K562 (cell line): ENCODE measurements at regions not wholly inside any gene's neighbourhood (a gene's known extent, or its start where the extent isn't known, plus 50 kb on each side); places are given as distances from the start of the nearest gene placed in this dataset.

ENCODE experiments used
- ATAC-seq: fragments of 200-7000 bp; cut with Tn5 transposase; 3 replicates; pipeline ENCODE4 v1.9.1; 2020; ENCODE audit warnings: moderate library complexity
- BruUV-seq: library from RNA; stranded (reverse); fragments of 400-500 nt; replicated peaks from 2 replicates; lab custom pipeline; 2021; lab: Mats Ljungman, UMichigan
- CTCF ChIA-PET: fragments of 300-600 bp; formaldehyde crosslinking; extraction: SDS; loops from one replicate; lab custom pipeline; 2021; ENCODE audit warnings: low intra/inter-chr PET ratio; lab: Yijun Ruan, JAX
- POLR2A ChIA-PET: fragments of 300-600, 350-650 bp; sonication (Branson Sonifier 250); formaldehyde crosslinking; extraction: SDS; loops from one replicate; lab custom pipeline; 2021; ENCODE audit warnings: antibody characterized with exemption, inconsistent platforms; lab: Yijun Ruan, JAX
- DNase-seq, 4 experiments: peaks; one replicate each; pipeline versions ENCODE4 v3.0.0 to v3.0.0-alpha.2; 2011 to 2018; ENCODE audit warnings: low spot score in 3 of 4, mixed read lengths in 3 of 4; ENCODE audit errors: extremely low read depth in 1 of 4
- FAIRE-seq: peaks from 2 replicates; lab custom pipeline; 2011; peaks lifted over from hg19 to GRCh38; lab: Jason Lieb, UNC
- H2AFZ ChIP-seq: 2 replicates; pipeline ENCODE4 v1.6.0; 2011; ENCODE audit warnings: low read depth, low read length, control low read depth, inconsistent platforms
- H3K27ac ChIP-seq: fragments of 200-600 bp; 3 replicates; pipeline ENCODE4 v1.8.0; 2011; ENCODE audit warnings: low read depth, mild to moderate bottlenecking, control low read depth, inconsistent platforms, low read length, moderate library complexity, mixed read lengths; ENCODE audit errors: extremely low read depth
- H3K27me3 ChIP-seq, 2 experiments: fragments of 300-600 bp in 1 of 2; 2 replicates in 1 of 2; 3 replicates in 1 of 2; pipeline versions ENCODE4 v1.6.0 to v1.8.0; 2011; ENCODE audit warnings: inconsistent platforms in 2 of 2, low read length in 2 of 2, mild to moderate bottlenecking in 1 of 2, mixed read lengths in 1 of 2, moderate library complexity in 1 of 2; ENCODE audit not compliant: control insufficient read depth in 2 of 2, insufficient read depth in 2 of 2
- H3K36me3 ChIP-seq: fragments of 300-600 bp; 3 replicates; pipeline ENCODE4 v1.8.0; 2011; ENCODE audit warnings: mild to moderate bottlenecking, low read length, inconsistent platforms; ENCODE audit not compliant: control insufficient read depth, insufficient read depth
- H3K4me1 ChIP-seq, 2 experiments: fragments of 200-600 bp in 1 of 2; replicated peaks in 1 of 2; 2 replicates in 1 of 2; 3 replicates in 1 of 2; pipeline versions ENCODE4 v1.5.1 to v1.8.0; 2011; ENCODE audit warnings: inconsistent platforms in 2 of 2, low read length in 2 of 2, mild to moderate bottlenecking in 1 of 2, mixed read lengths in 1 of 2, moderate library complexity in 1 of 2; ENCODE audit not compliant: control insufficient read depth in 2 of 2, insufficient read depth in 2 of 2
- H3K4me2 ChIP-seq: 2 replicates; pipeline ENCODE4 v1.6.1; 2011; ENCODE audit warnings: low read length, control low read depth, inconsistent platforms, mixed read lengths; ENCODE audit not compliant: insufficient read depth
- H3K4me3 ChIP-seq: fragments of 200-600 bp; sonication (generic), shearing (Covaris generic); 2 replicates; pipeline ENCODE4 v1.5.1; 2016; ENCODE audit warnings: control low read depth, inconsistent platforms
- H3K79me2 ChIP-seq: fragments of 200-600 bp; 3 replicates; pipeline ENCODE4 v1.8.0; 2011; ENCODE audit warnings: low read length, inconsistent platforms; ENCODE audit not compliant: control insufficient read depth, insufficient read depth
- H3K9ac ChIP-seq, 2 experiments: 2 replicates each; pipeline versions ENCODE4 v1.6.0 to v1.6.1; 2011; ENCODE audit warnings: low read depth in 2 of 2, low read length in 2 of 2, control low read depth in 1 of 2, inconsistent platforms in 1 of 2, mild to moderate bottlenecking in 1 of 2, mixed read lengths in 1 of 2; ENCODE audit not compliant: insufficient read depth in 1 of 2
- H3K9me1 ChIP-seq: one replicate; pipeline ENCODE4 v1.6.0; 2011; ENCODE audit warnings: inconsistent platforms, mild to moderate bottlenecking, low read length, moderate library complexity; ENCODE audit not compliant: control insufficient read depth, insufficient read depth
- H3K9me3 ChIP-seq: replicated peaks from 2 replicates; pipeline ENCODE4 v1.5.1; 2011; ENCODE audit warnings: low read depth, low read length, inconsistent platforms; ENCODE audit not compliant: control insufficient read depth, insufficient read depth
- H4K20me1 ChIP-seq: replicated peaks from 2 replicates; pipeline ENCODE4 v1.6.1; 2011; ENCODE audit warnings: low read length, inconsistent platforms, mixed read lengths; ENCODE audit not compliant: control insufficient read depth, insufficient read depth
- FOSL1 ChIP-seq: fragments of 200-800 bp; sonication (Bioruptor generic); conservative IDR thresholded peaks from 2 replicates; pipeline ENCODE4 v1.6.1; 2016; ENCODE audit warnings: missing genetic modification characterization, missing compliant biosample characterization
- HLTF ChIP-seq: fragments of 450-650 bp; IDR thresholded peaks from 2 replicates; pipeline ENCODE4 v1.6.1; 2016
- KLF13 ChIP-seq: fragments of 450-650 bp; IDR thresholded peaks from 2 replicates; pipeline ENCODE4 v1.6.1; 2016; ENCODE audit warnings: missing genetic modification characterization, low read depth, mild to moderate bottlenecking, missing compliant biosample characterization, moderate library complexity, borderline replicate concordance
- MYNN ChIP-seq, 2 experiments: sonication (generic); formaldehyde crosslinking in 1 of 2; IDR thresholded peaks; 2 replicates each; pipeline versions ENCODE4 v1.5.0 to v1.6.1; 2016 to 2020; ENCODE audit warnings: antibody characterized with exemption in 1 of 2, missing genetic modification reagents in 1 of 2
- RBM39 ChIP-seq: fragments of 200-400 bp; formaldehyde crosslinking; optimal IDR thresholded peaks from 2 replicates; pipeline ENCODE3; 2018; ENCODE audit warnings: low read depth, low read length
- SMAD2 ChIP-seq: fragments of 150-350 bp; IDR thresholded peaks from 2 replicates; pipeline ENCODE4 v1.6.1; 2014; ENCODE audit warnings: low read depth, mild to moderate bottlenecking, low read length
- SPI1 ChIP-seq: IDR thresholded peaks from 2 replicates; pipeline ENCODE4 v1.6.1; 2011; ENCODE audit warnings: low read depth, low read length, control low read depth, borderline replicate concordance
- TCF3 ChIP-seq: sonication (generic); formaldehyde crosslinking; IDR thresholded peaks from 2 replicates; pipeline ENCODE4 v1.4.0; 2020; ENCODE audit warnings: mild to moderate bottlenecking, missing genetic modification reagents
- ZNF140 ChIP-seq: fragments of 250-450 bp; sonication (Bioruptor Pico); IDR thresholded peaks from 2 replicates; pipeline ENCODE4 v1.8.0; 2021; ENCODE audit warnings: moderate library complexity, mild to moderate bottlenecking, inconsistent platforms
- WGBS: fragments of 100-300 bp; shearing (Covaris generic); methylation state at CpG from one replicate; pipeline ENCODE4 v1.1.6; 2016; ENCODE audit warnings: low coverage, mixed read lengths; ENCODE audit not compliant: insufficient coverage; ENCODE audit errors: missing lambda C conversion rate; 5-methylcytosine and 5-hydroxymethylcytosine counted together
- in situ Hi-C: fragments of 300-500 bp; cut with MboI; formaldehyde crosslinking; loops from 4 replicates; pipeline ENCODE4 v1.15.0; 2018; ENCODE audit warnings: inconsistent platforms, mixed read lengths
- intact Hi-C: fragments of 100-400 bp; cut with micrococcal nuclease; formaldehyde crosslinking; loops from 2 replicates; pipeline ENCODE4 v1.14.2; 2022
- TF ChIP-seq, protein P1 (sequence below): fragments of 200-800 bp; sonication (Bioruptor generic); IDR thresholded peaks from 2 replicates; pipeline ENCODE4 v1.6.1; 2017; ENCODE audit warnings: missing genetic modification characterization, missing compliant biosample characterization
- TF ChIP-seq, protein P2 (sequence below): fragments of 450-650 bp; formaldehyde crosslinking; IDR thresholded peaks from 2 replicates; pipeline ENCODE4 v1.4.0; 2020; ENCODE audit warnings: mild to moderate bottlenecking
- TF ChIP-seq, protein P3 (sequence below): fragments of 450-650 bp; formaldehyde crosslinking; IDR thresholded peaks from 2 replicates; pipeline ENCODE4 v1.4.0; 2022; ENCODE audit warnings: missing genetic modification characterization
- TF ChIP-seq, protein P4 (sequence below): fragments of 450-650 bp; IDR thresholded peaks from 2 replicates; pipeline ENCODE4 v1.6.1; 2016; ENCODE audit warnings: borderline replicate concordance
- TF ChIP-seq, protein P5 (sequence below): sonication (generic); formaldehyde crosslinking; IDR thresholded peaks from 2 replicates; pipeline ENCODE4 v1.8.0; 2023; ENCODE audit warnings: mild to moderate bottlenecking, missing genetic modification reagents

DNA sequence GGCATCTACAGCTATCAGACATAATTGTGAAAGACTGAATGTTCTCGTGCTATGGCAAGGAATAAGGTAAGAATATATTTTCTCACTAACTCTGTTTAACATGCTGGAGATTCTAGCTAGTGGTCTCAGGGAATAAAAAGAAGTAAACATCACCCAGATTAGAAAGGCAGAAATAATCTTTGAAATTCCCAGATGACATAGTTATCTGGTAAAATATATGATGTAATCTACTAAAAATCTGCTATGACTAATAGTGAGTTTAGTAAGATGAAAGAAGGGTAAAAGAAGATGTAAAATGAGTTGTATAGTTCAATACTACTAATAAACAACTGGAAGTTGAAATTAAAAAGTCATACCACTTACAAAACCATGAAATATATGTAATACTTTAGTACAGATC is 134.2 kb downstream of the DSC3 start:
- POLR2A ChIA-PET, result no interaction called here
- TF ChIP-seq ZNF140 (CRISPR knock-in tag) (no peak), FOSL1 (no peak), TCF3 (CRISPR knock-in tag) (no peak), MYNN (IDR thresholded peaks at IDR 0.05) (no peak), MYNN (CRISPR knock-in tag; IDR thresholded peaks at IDR 0.05) (no peak), SPI1 (no peak), KLF13 (tag) (no peak), RBM39 (no peak), SMAD2 (no peak), HLTF (no peak)
- TF ChIP-seq, protein P1, sequence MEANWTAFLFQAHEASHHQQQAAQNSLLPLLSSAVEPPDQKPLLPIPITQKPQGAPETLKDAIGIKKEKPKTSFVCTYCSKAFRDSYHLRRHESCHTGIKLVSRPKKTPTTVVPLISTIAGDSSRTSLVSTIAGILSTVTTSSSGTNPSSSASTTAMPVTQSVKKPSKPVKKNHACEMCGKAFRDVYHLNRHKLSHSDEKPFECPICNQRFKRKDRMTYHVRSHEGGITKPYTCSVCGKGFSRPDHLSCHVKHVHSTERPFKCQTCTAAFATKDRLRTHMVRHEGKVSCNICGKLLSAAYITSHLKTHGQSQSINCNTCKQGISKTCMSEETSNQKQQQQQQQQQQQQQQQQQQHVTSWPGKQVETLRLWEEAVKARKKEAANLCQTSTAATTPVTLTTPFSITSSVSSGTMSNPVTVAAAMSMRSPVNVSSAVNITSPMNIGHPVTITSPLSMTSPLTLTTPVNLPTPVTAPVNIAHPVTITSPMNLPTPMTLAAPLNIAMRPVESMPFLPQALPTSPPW (CRISPR knock-in tag), result no peak
- TF ChIP-seq, protein P2, sequence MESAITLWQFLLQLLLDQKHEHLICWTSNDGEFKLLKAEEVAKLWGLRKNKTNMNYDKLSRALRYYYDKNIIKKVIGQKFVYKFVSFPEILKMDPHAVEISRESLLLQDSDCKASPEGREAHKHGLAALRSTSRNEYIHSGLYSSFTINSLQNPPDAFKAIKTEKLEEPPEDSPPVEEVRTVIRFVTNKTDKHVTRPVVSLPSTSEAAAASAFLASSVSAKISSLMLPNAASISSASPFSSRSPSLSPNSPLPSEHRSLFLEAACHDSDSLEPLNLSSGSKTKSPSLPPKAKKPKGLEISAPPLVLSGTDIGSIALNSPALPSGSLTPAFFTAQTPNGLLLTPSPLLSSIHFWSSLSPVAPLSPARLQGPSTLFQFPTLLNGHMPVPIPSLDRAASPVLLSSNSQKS (CRISPR knock-in tag), result no peak
- TF ChIP-seq, protein P3, sequence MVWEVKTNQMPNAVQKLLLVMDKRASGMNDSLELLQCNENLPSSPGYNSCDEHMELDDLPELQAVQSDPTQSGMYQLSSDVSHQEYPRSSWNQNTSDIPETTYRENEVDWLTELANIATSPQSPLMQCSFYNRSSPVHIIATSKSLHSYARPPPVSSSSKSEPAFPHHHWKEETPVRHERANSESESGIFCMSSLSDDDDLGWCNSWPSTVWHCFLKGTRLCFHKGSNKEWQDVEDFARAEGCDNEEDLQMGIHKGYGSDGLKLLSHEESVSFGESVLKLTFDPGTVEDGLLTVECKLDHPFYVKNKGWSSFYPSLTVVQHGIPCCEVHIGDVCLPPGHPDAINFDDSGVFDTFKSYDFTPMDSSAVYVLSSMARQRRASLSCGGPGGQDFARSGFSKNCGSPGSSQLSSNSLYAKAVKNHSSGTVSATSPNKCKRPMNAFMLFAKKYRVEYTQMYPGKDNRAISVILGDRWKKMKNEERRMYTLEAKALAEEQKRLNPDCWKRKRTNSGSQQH (CRISPR knock-in tag), result no peak
- TF ChIP-seq, protein P4, sequence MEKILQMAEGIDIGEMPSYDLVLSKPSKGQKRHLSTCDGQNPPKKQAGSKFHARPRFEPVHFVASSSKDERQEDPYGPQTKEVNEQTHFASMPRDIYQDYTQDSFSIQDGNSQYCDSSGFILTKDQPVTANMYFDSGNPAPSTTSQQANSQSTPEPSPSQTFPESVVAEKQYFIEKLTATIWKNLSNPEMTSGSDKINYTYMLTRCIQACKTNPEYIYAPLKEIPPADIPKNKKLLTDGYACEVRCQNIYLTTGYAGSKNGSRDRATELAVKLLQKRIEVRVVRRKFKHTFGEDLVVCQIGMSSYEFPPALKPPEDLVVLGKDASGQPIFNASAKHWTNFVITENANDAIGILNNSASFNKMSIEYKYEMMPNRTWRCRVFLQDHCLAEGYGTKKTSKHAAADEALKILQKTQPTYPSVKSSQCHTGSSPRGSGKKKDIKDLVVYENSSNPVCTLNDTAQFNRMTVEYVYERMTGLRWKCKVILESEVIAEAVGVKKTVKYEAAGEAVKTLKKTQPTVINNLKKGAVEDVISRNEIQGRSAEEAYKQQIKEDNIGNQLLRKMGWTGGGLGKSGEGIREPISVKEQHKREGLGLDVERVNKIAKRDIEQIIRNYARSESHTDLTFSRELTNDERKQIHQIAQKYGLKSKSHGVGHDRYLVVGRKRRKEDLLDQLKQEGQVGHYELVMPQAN, result no peak
- TF ChIP-seq, protein P5, sequence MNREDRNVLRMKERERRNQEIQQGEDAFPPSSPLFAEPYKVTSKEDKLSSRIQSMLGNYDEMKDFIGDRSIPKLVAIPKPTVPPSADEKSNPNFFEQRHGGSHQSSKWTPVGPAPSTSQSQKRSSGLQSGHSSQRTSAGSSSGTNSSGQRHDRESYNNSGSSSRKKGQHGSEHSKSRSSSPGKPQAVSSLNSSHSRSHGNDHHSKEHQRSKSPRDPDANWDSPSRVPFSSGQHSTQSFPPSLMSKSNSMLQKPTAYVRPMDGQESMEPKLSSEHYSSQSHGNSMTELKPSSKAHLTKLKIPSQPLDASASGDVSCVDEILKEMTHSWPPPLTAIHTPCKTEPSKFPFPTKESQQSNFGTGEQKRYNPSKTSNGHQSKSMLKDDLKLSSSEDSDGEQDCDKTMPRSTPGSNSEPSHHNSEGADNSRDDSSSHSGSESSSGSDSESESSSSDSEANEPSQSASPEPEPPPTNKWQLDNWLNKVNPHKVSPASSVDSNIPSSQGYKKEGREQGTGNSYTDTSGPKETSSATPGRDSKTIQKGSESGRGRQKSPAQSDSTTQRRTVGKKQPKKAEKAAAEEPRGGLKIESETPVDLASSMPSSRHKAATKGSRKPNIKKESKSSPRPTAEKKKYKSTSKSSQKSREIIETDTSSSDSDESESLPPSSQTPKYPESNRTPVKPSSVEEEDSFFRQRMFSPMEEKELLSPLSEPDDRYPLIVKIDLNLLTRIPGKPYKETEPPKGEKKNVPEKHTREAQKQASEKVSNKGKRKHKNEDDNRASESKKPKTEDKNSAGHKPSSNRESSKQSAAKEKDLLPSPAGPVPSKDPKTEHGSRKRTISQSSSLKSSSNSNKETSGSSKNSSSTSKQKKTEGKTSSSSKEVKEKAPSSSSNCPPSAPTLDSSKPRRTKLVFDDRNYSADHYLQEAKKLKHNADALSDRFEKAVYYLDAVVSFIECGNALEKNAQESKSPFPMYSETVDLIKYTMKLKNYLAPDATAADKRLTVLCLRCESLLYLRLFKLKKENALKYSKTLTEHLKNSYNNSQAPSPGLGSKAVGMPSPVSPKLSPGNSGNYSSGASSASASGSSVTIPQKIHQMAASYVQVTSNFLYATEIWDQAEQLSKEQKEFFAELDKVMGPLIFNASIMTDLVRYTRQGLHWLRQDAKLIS (CRISPR knock-in tag), result no peak

More for the DNA sequence above, 134.2 kb downstream of the DSC3 start:
- FAIRE-seq (no peak), ATAC-seq (no peak), DNase-seq (no peak)
- Histone ChIP-seq H3K27me3 (no peaks in the 10 kb centered on the region), H4K20me1 (no peaks in the 10 kb centered on the region), H3K9ac (no peak overlapping the region), H3K27ac (no peak overlapping the region), H3K4me1 (no peaks in the 10 kb centered on the region), H3K4me3 (no peak overlapping the region), H3K9me1 (no peaks in the 10 kb centered on the region), H2AFZ (no peak overlapping the region), H3K79me2 (no peaks in the 10 kb centered on the region), H3K36me3 (no peaks in the 10 kb centered on the region), H3K9me3 (no peaks in the 10 kb centered on the region), H3K4me2 (no peak overlapping the region)
- CTCF ChIA-PET, result no interaction called here
- no TSS peak for BruUV-seq
- in situ Hi-C loops, result no loop called here
- intact Hi-C loops, result no loop called here
- 10% methylated on average over 1 of the region's 1 CpG for WGBS
